Thyroid gland (tissue), 4 donors: ENCODE measurements at regions not wholly inside any gene's neighbourhood (a gene's known extent, or its start where the extent isn't known, plus 50 kb on each side); places are given as distances from the start of the nearest gene placed in this dataset.

Experiments used
- CTCF ChIP-seq, 6 experiments: fragments of 200-600 bp in 3 of 6; fragments of 450-650 bp in 3 of 6; sonication (generic) in 3 of 6; IDR thresholded peaks; one replicate each; pipeline ENCODE4 v1.5.1; 2016 to 2019; ENCODE audit warnings: antibody characterized with exemption in 6 of 6, mild to moderate bottlenecking in 2 of 6, inconsistent platforms in 1 of 6, moderate library complexity in 1 of 6
- POLR2A ChIP-seq, 2 donors: fragments of 450-650 bp; IDR thresholded peaks; one replicate each; pipeline ENCODE4 v1.6.1; 2017; ENCODE audit warnings: antibody characterized with exemption in 2 of 2, mild to moderate bottlenecking in 2 of 2, moderate library complexity in 1 of 2

GRCh38 chr5:93677359-93677891 is 64.0 kb downstream of the POU5F2 start:
- TF ChIP-seq CTCF (IDR thresholded peaks at IDR 0.05) (no peak), POLR2A (IDR thresholded peaks at IDR 0.05) (no peak)
